NCI-H2227 (cell line): ENCODE measurements at regions not wholly inside any gene's neighbourhood (a gene's known extent, or its start where the extent isn't known, plus 50 kb on each side); places are given as distances from the start of the nearest gene placed in this dataset.

Experiments
- DNase-seq: peaks from one replicate; lab custom pipeline; 2025; ENCODE audit not compliant: unreplicated experiment; lab: John Stamatoyannopoulos, UW

- no peak for DNase-seq
Observed at GRCh38 chr15:70430069-70430468, 332.4 kb upstream of the TLE3 start.

GRCh38 chr15:70429056-70429722, 331.5 kb upstream of the TLE3 start:
- no peak for DNase-seq

- DNase-seq, result no peak
Observed at GRCh38 chr15:70428211-70428822, 330.6 kb upstream of the TLE3 start.

- DNase-seq, result no peak
Observed at GRCh38 chr15:70427167-70428120, 329.7 kb upstream of the TLE3 start.

- DNase-seq, result no peak
Observed at GRCh38 chr15:70426096-70426821, 328.5 kb upstream of the TLE3 start.

GRCh38 chr15:70424937-70425411, 327.3 kb upstream of the TLE3 start:
- no peak for DNase-seq

GRCh38 chr15:70423267-70423666, 325.6 kb upstream of the TLE3 start:
- no peak for DNase-seq

- no peak for DNase-seq
Observed at GRCh38 chr15:70422342-70422741, 324.6 kb upstream of the TLE3 start.

GRCh38 chr15:70420948-70421482, 323.3 kb upstream of the TLE3 start:
- no peak for DNase-seq

- DNase-seq, result peak; percentile 17
Observed at GRCh38 chr15:70420086-70420947, 322.6 kb upstream of the TLE3 start.

- DNase-seq, result peak; percentile 33
Observed at GRCh38 chr15:70418943-70419342, 321.2 kb upstream of the TLE3 start.

- DNase-seq, result no peak
Observed at GRCh38 chr15:70417535-70417934, 319.8 kb upstream of the TLE3 start.

GRCh38 chr15:70416829-70417228, 319.1 kb upstream of the TLE3 start:
- DNase-seq, result no peak

GRCh38 chr15:70415398-70415797, 317.7 kb upstream of the TLE3 start:
- DNase-seq, result peak; percentile 38

- DNase-seq, result no peak
Observed at GRCh38 chr15:70414626-70415025, 316.9 kb upstream of the TLE3 start.

GRCh38 chr15:70412794-70413193, 315.1 kb upstream of the TLE3 start:
- DNase-seq, result no peak

GRCh38 chr15:70411143-70411863, 313.6 kb upstream of the TLE3 start:
- DNase-seq, result no peak

GRCh38 chr15:70410371-70410985, 312.8 kb upstream of the TLE3 start:
- no peak for DNase-seq

GRCh38 chr15:70409388-70409787, 311.7 kb upstream of the TLE3 start:
- DNase-seq, result no peak
